ENCODE measurements at regions not wholly inside any gene's neighbourhood (a gene's known extent, or its start where the extent isn't known, plus 50 kb on each side); places are given as distances from the start of the nearest gene placed in this dataset.

GRCh38 chr4:114537352-114537751 is 61.3 kb upstream of the UGT8 start (continued):
- TF ChIP-seq, protein P1, sequence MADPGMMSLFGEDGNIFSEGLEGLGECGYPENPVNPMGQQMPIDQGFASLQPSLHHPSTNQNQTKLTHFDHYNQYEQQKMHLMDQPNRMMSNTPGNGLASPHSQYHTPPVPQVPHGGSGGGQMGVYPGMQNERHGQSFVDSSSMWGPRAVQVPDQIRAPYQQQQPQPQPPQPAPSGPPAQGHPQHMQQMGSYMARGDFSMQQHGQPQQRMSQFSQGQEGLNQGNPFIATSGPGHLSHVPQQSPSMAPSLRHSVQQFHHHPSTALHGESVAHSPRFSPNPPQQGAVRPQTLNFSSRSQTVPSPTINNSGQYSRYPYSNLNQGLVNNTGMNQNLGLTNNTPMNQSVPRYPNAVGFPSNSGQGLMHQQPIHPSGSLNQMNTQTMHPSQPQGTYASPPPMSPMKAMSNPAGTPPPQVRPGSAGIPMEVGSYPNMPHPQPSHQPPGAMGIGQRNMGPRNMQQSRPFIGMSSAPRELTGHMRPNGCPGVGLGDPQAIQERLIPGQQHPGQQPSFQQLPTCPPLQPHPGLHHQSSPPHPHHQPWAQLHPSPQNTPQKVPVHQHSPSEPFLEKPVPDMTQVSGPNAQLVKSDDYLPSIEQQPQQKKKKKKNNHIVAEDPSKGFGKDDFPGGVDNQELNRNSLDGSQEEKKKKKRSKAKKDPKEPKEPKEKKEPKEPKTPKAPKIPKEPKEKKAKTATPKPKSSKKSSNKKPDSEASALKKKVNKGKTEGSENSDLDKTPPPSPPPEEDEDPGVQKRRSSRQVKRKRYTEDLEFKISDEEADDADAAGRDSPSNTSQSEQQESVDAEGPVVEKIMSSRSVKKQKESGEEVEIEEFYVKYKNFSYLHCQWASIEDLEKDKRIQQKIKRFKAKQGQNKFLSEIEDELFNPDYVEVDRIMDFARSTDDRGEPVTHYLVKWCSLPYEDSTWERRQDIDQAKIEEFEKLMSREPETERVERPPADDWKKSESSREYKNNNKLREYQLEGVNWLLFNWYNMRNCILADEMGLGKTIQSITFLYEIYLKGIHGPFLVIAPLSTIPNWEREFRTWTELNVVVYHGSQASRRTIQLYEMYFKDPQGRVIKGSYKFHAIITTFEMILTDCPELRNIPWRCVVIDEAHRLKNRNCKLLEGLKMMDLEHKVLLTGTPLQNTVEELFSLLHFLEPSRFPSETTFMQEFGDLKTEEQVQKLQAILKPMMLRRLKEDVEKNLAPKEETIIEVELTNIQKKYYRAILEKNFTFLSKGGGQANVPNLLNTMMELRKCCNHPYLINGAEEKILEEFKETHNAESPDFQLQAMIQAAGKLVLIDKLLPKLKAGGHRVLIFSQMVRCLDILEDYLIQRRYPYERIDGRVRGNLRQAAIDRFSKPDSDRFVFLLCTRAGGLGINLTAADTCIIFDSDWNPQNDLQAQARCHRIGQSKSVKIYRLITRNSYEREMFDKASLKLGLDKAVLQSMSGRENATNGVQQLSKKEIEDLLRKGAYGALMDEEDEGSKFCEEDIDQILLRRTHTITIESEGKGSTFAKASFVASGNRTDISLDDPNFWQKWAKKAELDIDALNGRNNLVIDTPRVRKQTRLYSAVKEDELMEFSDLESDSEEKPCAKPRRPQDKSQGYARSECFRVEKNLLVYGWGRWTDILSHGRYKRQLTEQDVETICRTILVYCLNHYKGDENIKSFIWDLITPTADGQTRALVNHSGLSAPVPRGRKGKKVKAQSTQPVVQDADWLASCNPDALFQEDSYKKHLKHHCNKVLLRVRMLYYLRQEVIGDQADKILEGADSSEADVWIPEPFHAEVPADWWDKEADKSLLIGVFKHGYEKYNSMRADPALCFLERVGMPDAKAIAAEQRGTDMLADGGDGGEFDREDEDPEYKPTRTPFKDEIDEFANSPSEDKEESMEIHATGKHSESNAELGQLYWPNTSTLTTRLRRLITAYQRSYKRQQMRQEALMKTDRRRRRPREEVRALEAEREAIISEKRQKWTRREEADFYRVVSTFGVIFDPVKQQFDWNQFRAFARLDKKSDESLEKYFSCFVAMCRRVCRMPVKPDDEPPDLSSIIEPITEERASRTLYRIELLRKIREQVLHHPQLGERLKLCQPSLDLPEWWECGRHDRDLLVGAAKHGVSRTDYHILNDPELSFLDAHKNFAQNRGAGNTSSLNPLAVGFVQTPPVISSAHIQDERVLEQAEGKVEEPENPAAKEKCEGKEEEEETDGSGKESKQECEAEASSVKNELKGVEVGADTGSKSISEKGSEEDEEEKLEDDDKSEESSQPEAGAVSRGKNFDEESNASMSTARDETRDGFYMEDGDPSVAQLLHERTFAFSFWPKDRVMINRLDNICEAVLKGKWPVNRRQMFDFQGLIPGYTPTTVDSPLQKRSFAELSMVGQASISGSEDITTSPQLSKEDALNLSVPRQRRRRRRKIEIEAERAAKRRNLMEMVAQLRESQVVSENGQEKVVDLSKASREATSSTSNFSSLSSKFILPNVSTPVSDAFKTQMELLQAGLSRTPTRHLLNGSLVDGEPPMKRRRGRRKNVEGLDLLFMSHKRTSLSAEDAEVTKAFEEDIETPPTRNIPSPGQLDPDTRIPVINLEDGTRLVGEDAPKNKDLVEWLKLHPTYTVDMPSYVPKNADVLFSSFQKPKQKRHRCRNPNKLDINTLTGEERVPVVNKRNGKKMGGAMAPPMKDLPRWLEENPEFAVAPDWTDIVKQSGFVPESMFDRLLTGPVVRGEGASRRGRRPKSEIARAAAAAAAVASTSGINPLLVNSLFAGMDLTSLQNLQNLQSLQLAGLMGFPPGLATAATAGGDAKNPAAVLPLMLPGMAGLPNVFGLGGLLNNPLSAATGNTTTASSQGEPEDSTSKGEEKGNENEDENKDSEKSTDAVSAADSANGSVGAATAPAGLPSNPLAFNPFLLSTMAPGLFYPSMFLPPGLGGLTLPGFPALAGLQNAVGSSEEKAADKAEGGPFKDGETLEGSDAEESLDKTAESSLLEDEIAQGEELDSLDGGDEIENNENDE (IDR thresholded peaks at IDR 0.05; ENCODE audit: insufficient replicate concordance, low read length) = no peak
- TF ChIP-seq RFX5 (IDR thresholded peaks at IDR 0.05; ENCODE audit: borderline replicate concordance, low read depth, low read length) (no peak), EZH2 (IDR thresholded peaks at IDR 0.05; ENCODE audit: low read depth, low read length, severe bottlenecking) (no peak), CHD2 (IDR thresholded peaks at IDR 0.05; ENCODE audit: low read length) (no peak), CTBP2 (IDR thresholded peaks at IDR 0.05; ENCODE audit: borderline replicate concordance, insufficient read depth, insufficient read length, low read length) (no peak), POLR2A (IDR thresholded peaks at IDR 0.05; ENCODE audit: control extremely low read depth in 1 of 2, low read depth in 2 of 2, low read length in 2 of 2) (no peak), NRF1 (IDR thresholded peaks at IDR 0.05; ENCODE audit: low read depth, low read length) (no peak), E2F6 (IDR thresholded peaks at IDR 0.05) (no peak), RAD21 (IDR thresholded peaks at IDR 0.05 in 1 of 2, conservative IDR thresholded peaks at IDR 0.05 in 1 of 2; ENCODE audit: low read depth in 2 of 2, low read length in 2 of 2) (no peak), KDM4A (IDR thresholded peaks at IDR 0.05; ENCODE audit: low read depth, low read length, severe bottlenecking) (no peak), ASH2L (IDR thresholded peaks at IDR 0.05; ENCODE audit: low read length) (no peak), JUND (IDR thresholded peaks at IDR 0.05; ENCODE audit: low read length) (no peak)

Measured in H1 (cell line).